ENCODE measurements at regions not wholly inside any gene's neighbourhood (a gene's known extent, or its start where the extent isn't known, plus 50 kb on each side); places are given as distances from the start of the nearest gene placed in this dataset.

- TF ChIP-seq CTCF (IDR thresholded peaks at IDR 0.05; ENCODE audit: control insufficient read depth, extremely low read depth, insufficient read depth), result peak; percentile 43
- H3K4me3 ChIP-seq (ENCODE audit: low read depth, low read length), result no peak overlapping the region
- no peak for DNase-seq (ENCODE audit: low read depth)
Measured at GRCh38 chr14:94685166-94685581, 73.0 kb downstream of the SERPINA3 start.

GRCh38 chr14:94682736-94683135 is 70.5 kb downstream of the SERPINA3 start:
- TF ChIP-seq CTCF (IDR thresholded peaks at IDR 0.05; ENCODE audit: control insufficient read depth, extremely low read depth, insufficient read depth), result no peak
- no peak for DNase-seq (ENCODE audit: low read depth)
- H3K4me3 ChIP-seq (ENCODE audit: low read depth, low read length), result no peak overlapping the region

GRCh38 chr14:94682061-94682516 is 69.9 kb downstream of the SERPINA3 start:
- TF ChIP-seq CTCF (IDR thresholded peaks at IDR 0.05; ENCODE audit: control insufficient read depth, extremely low read depth, insufficient read depth), result no peak
- DNase-seq (ENCODE audit: low read depth), result no peak
- no peak overlapping the region for H3K4me3 ChIP-seq (ENCODE audit: low read depth, low read length)

GRCh38 chr14:94681300-94682060 is 69.3 kb downstream of the SERPINA3 start:
- TF ChIP-seq CTCF (IDR thresholded peaks at IDR 0.05; ENCODE audit: control insufficient read depth, extremely low read depth, insufficient read depth), result peak; percentile 76
- peak; percentile 61 for DNase-seq (ENCODE audit: low read depth)
- no peak overlapping the region for H3K4me3 ChIP-seq (ENCODE audit: low read depth, low read length)

- no peak overlapping the region for H3K4me3 ChIP-seq (ENCODE audit: low read depth, low read length)
- DNase-seq (ENCODE audit: low read depth), result no peak
- no peak for TF ChIP-seq CTCF (IDR thresholded peaks at IDR 0.05; ENCODE audit: control insufficient read depth, extremely low read depth, insufficient read depth)
Measured at GRCh38 chr14:94680862-94681288, 68.7 kb downstream of the SERPINA3 start.

GRCh38 chr14:94679937-94680861 is 68.0 kb downstream of the SERPINA3 start:
- no peak for DNase-seq (ENCODE audit: low read depth)
- H3K4me3 ChIP-seq (ENCODE audit: low read depth, low read length), result no peak overlapping the region
- no peak for TF ChIP-seq CTCF (IDR thresholded peaks at IDR 0.05; ENCODE audit: control insufficient read depth, extremely low read depth, insufficient read depth)
